ENCODE measurements at regions not wholly inside any gene's neighbourhood (a gene's known extent, or its start where the extent isn't known, plus 50 kb on each side); places are given as distances from the start of the nearest gene placed in this dataset.

DNA sequence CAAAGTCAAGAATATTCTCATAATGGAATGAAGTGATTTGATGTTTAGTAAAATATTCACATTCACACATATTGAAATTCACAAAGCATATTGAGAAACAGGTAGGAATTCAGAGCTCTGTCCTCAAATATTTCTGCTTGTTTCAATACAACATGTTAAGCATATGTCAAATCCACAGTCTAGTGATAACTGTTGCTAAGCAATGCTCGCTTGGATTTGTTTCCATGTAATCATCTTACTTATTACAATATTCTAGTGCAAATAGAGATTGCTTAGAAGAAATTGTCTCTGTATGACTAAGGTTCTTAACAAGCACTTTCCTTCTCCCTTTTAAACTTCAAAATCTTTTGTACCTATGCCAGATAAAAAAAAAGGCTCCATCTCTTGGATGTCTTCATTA is 995.7 kb downstream of the CDH18 start:
- H3F3A ChIP-seq (ENCODE audit: control insufficient read depth, insufficient read depth): no peaks in the 10 kb centered on the region
- no peaks in the 10 kb centered on the region for H3K9me3 ChIP-seq (ENCODE audit: control insufficient read depth, insufficient read depth, low read length)
- H3K9me2 ChIP-seq (replicated peaks; ENCODE audit: control insufficient read depth, low read length): no peaks in the 10 kb centered on the region
- no peaks in the 10 kb centered on the region for H3K36me3 ChIP-seq (ENCODE audit: control insufficient read depth, low read length)
- H3K4me3 ChIP-seq (ENCODE audit: low read length): no peak overlapping the region
- no peak overlapping the region for H3K4me2 ChIP-seq (ENCODE audit: low read length)
- no peak for TF ChIP-seq EZH2phosphoT487 (IDR thresholded peaks at IDR 0.05; ENCODE audit: borderline replicate concordance, low read length)
- TF ChIP-seq, protein P1, sequence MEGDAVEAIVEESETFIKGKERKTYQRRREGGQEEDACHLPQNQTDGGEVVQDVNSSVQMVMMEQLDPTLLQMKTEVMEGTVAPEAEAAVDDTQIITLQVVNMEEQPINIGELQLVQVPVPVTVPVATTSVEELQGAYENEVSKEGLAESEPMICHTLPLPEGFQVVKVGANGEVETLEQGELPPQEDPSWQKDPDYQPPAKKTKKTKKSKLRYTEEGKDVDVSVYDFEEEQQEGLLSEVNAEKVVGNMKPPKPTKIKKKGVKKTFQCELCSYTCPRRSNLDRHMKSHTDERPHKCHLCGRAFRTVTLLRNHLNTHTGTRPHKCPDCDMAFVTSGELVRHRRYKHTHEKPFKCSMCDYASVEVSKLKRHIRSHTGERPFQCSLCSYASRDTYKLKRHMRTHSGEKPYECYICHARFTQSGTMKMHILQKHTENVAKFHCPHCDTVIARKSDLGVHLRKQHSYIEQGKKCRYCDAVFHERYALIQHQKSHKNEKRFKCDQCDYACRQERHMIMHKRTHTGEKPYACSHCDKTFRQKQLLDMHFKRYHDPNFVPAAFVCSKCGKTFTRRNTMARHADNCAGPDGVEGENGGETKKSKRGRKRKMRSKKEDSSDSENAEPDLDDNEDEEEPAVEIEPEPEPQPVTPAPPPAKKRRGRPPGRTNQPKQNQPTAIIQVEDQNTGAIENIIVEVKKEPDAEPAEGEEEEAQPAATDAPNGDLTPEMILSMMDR (IDR thresholded peaks at IDR 0.05; ENCODE audit: low read depth, low read length, poor library complexity, severe bottlenecking): no peak
- H3K4me1 ChIP-seq (ENCODE audit: control insufficient read depth, low read length): no peaks in the 10 kb centered on the region
- H3K79me2 ChIP-seq (ENCODE audit: control insufficient read depth, low read length): no peaks in the 10 kb centered on the region
- no peaks in the 10 kb centered on the region for H4K20me1 ChIP-seq (ENCODE audit: control insufficient read depth, insufficient read depth, low read depth, low read length)
- H3K27me3 ChIP-seq (ENCODE audit: control insufficient read depth, low read length): no peaks in the 10 kb centered on the region
- H3K27ac ChIP-seq (ENCODE audit: low read depth, low read length): no peak overlapping the region

DNA sequence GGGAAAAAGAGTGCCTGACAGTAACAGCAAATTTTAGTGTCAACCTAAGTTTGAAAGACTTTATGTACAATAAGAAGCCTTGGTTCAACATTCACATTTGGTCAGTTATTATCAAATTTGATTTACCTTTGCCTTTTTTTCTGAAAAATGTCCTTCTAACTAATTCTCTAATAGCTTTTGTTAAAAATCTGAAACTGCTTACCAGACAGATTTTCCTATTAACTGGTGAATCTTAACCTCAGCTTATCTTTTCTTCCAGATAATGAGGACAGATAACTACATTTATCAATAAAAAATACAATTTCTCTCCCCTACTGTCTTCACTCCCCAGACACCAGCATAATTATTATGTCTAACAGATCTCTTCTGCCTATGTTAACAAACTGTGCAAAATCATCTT is 988.5 kb downstream of the CDH18 start:
- Histone ChIP-seq H3K4me2 (ENCODE audit: low read length) (no peak overlapping the region), H3K4me3 (ENCODE audit: low read length) (no peak overlapping the region), H3K27me3 (ENCODE audit: control insufficient read depth, low read length) (no peaks in the 10 kb centered on the region), H4K20me1 (ENCODE audit: control insufficient read depth, insufficient read depth, low read depth, low read length) (no peaks in the 10 kb centered on the region), H3K79me2 (ENCODE audit: control insufficient read depth, low read length) (no peaks in the 10 kb centered on the region), H3K27ac (ENCODE audit: low read depth, low read length) (no peak overlapping the region), H3F3A (ENCODE audit: control insufficient read depth, insufficient read depth) (no peaks in the 10 kb centered on the region), H3K4me1 (ENCODE audit: control insufficient read depth, low read length) (no peaks in the 10 kb centered on the region), H3K36me3 (ENCODE audit: control insufficient read depth, low read length) (no peaks in the 10 kb centered on the region), H3K9me2 (replicated peaks; ENCODE audit: control insufficient read depth, low read length) (no peaks in the 10 kb centered on the region), H3K9me3 (ENCODE audit: control insufficient read depth, insufficient read depth, low read length) (no peaks in the 10 kb centered on the region)
- TF ChIP-seq, protein P1 (IDR thresholded peaks at IDR 0.05; ENCODE audit: low read depth, low read length, poor library complexity, severe bottlenecking): no peak
- TF ChIP-seq EZH2phosphoT487 (IDR thresholded peaks at IDR 0.05; ENCODE audit: borderline replicate concordance, low read length): no peak

DNA sequence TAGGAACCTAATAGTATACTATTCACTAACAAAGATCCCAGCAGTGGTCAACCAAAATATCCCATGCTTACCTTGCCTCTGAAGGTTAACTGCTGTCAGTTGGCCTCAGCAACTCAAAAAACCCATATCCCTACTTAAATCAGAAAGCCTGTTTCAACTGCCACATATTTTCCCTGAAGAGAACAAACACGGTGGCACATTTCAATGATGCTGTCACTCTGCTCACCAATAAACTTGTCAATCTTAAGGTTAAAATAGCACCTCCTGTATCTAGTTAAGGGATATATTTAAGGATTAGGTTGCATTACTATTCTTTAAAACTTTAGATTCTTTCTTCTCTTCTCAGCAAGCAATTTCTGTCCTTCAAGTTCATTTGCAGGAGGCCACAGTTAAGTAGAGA is 986.9 kb downstream of the CDH18 start:
- Histone ChIP-seq H4K20me1 (ENCODE audit: control insufficient read depth, insufficient read depth, low read depth, low read length) (no peaks in the 10 kb centered on the region), H3K27me3 (ENCODE audit: control insufficient read depth, low read length) (no peaks in the 10 kb centered on the region), H3K9me3 (ENCODE audit: control insufficient read depth, insufficient read depth, low read length) (no peaks in the 10 kb centered on the region), H3F3A (ENCODE audit: control insufficient read depth, insufficient read depth) (no peaks in the 10 kb centered on the region), H3K4me2 (ENCODE audit: low read length) (no peak overlapping the region), H3K4me1 (ENCODE audit: control insufficient read depth, low read length) (no peaks in the 10 kb centered on the region), H3K36me3 (ENCODE audit: control insufficient read depth, low read length) (no peaks in the 10 kb centered on the region), H3K79me2 (ENCODE audit: control insufficient read depth, low read length) (no peaks in the 10 kb centered on the region), H3K9me2 (replicated peaks; ENCODE audit: control insufficient read depth, low read length) (no peaks in the 10 kb centered on the region), H3K4me3 (ENCODE audit: low read length) (no peak overlapping the region), H3K27ac (ENCODE audit: low read depth, low read length) (no peak overlapping the region)
- no peak for TF ChIP-seq EZH2phosphoT487 (IDR thresholded peaks at IDR 0.05; ENCODE audit: borderline replicate concordance, low read length)
- TF ChIP-seq, protein P1 (IDR thresholded peaks at IDR 0.05; ENCODE audit: low read depth, low read length, poor library complexity, severe bottlenecking): no peak

DNA sequence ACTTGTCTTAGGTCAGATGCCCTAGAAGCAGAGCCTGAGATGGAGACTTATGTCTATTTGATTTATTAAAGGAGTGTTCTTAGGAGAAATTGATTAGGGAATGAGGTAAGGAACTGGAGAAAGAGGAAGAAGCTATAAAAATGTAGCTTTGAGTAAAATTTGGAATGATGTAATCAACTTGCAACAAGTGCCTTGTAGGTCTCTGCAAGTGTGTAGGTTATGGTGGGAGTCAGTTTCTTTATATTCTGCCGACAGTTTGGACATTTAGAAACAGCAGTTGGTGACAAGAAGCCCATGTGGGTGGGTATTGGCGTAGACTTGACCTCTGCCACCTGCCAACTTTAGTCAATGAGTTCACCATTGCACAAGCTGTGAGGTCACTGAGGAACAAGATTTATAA is 986.5 kb downstream of the CDH18 start:
- Histone ChIP-seq H3K4me3 (ENCODE audit: low read length) (no peak overlapping the region), H3K4me2 (ENCODE audit: low read length) (no peak overlapping the region), H3K36me3 (ENCODE audit: control insufficient read depth, low read length) (no peaks in the 10 kb centered on the region), H3K27ac (ENCODE audit: low read depth, low read length) (no peak overlapping the region), H3K79me2 (ENCODE audit: control insufficient read depth, low read length) (no peaks in the 10 kb centered on the region), H4K20me1 (ENCODE audit: control insufficient read depth, insufficient read depth, low read depth, low read length) (no peaks in the 10 kb centered on the region), H3K9me2 (replicated peaks; ENCODE audit: control insufficient read depth, low read length) (no peaks in the 10 kb centered on the region), H3F3A (ENCODE audit: control insufficient read depth, insufficient read depth) (no peaks in the 10 kb centered on the region), H3K27me3 (ENCODE audit: control insufficient read depth, low read length) (no peaks in the 10 kb centered on the region), H3K4me1 (ENCODE audit: control insufficient read depth, low read length) (no peaks in the 10 kb centered on the region), H3K9me3 (ENCODE audit: control insufficient read depth, insufficient read depth, low read length) (no peaks in the 10 kb centered on the region)
- TF ChIP-seq, protein P1 (IDR thresholded peaks at IDR 0.05; ENCODE audit: low read depth, low read length, poor library complexity, severe bottlenecking): no peak
- no peak for TF ChIP-seq EZH2phosphoT487 (IDR thresholded peaks at IDR 0.05; ENCODE audit: borderline replicate concordance, low read length)
